ENCODE measurements at regions not wholly inside any gene's neighbourhood (a gene's known extent, or its start where the extent isn't known, plus 50 kb on each side); places are given as distances from the start of the nearest gene placed in this dataset.

- Histone ChIP-seq H3K27me3 (ENCODE audit: insufficient read depth, low read length, poor library complexity, severe bottlenecking) (no peaks in the 10 kb centered on the region), H3K79me2 (ENCODE audit: insufficient read depth, low read length) (no peaks in the 10 kb centered on the region), H3K4me2 (ENCODE audit: low read depth, low read length, poor library complexity, severe bottlenecking) (no peak overlapping the region), H3K9me2 (replicated peaks; ENCODE audit: low read depth, low read length) (no peaks in the 10 kb centered on the region), H3F3A (ENCODE audit: low read depth) (no peaks in the 10 kb centered on the region), H2AFZ (ENCODE audit: low read length) (no peak overlapping the region), H3K4me1 (ENCODE audit: insufficient read depth, low read length, poor library complexity, severe bottlenecking) (no peaks in the 10 kb centered on the region), H3K9me3 (ENCODE audit: insufficient read depth, low read depth, low read length) (no peaks in the 10 kb centered on the region), H3K9ac (ENCODE audit: low read depth, low read length, poor library complexity, severe bottlenecking) (no peak overlapping the region), H3K36me3 (ENCODE audit: insufficient read depth, low read length) (no peaks in the 10 kb centered on the region), H3K4me3 (ENCODE audit: low read length, poor library complexity, severe bottlenecking) (no peak overlapping the region), H4K20me1 (ENCODE audit: insufficient read depth, low read length, poor library complexity, severe bottlenecking) (no peaks in the 10 kb centered on the region)
- TF ChIP-seq CTCF (conservative IDR thresholded peaks at IDR 0.05; ENCODE audit: low read length): no peak
Observed at GRCh38 chr7:68317476-68317875, 1280.8 kb upstream of the AUTS2 start.

GRCh38 chr7:68319061-68319460, 1279.2 kb upstream of the AUTS2 start:
- no peaks in the 10 kb centered on the region for H3K4me1 ChIP-seq (ENCODE audit: insufficient read depth, low read length, poor library complexity, severe bottlenecking)
- no peaks in the 10 kb centered on the region for H3K36me3 ChIP-seq (ENCODE audit: insufficient read depth, low read length)
- H3K27me3 ChIP-seq (ENCODE audit: insufficient read depth, low read length, poor library complexity, severe bottlenecking): no peaks in the 10 kb centered on the region
- H3K4me3 ChIP-seq (ENCODE audit: low read length, poor library complexity, severe bottlenecking): no peak overlapping the region
- H3K9me2 ChIP-seq (replicated peaks; ENCODE audit: low read depth, low read length): no peaks in the 10 kb centered on the region
- no peak overlapping the region for H2AFZ ChIP-seq (ENCODE audit: low read length)
- H3K9me3 ChIP-seq (ENCODE audit: insufficient read depth, low read depth, low read length): peaks cover 5% of the 10 kb centered on the region; the same call in 1 of the 2 replicates
- TF ChIP-seq EZH2phosphoT487 (IDR thresholded peaks at IDR 0.05; ENCODE audit: borderline replicate concordance) (no peak), CTCF (conservative IDR thresholded peaks at IDR 0.05; ENCODE audit: low read length) (no peak)
- no peak overlapping the region for H3K4me2 ChIP-seq (ENCODE audit: low read depth, low read length, poor library complexity, severe bottlenecking)
- no peaks in the 10 kb centered on the region for H3K79me2 ChIP-seq (ENCODE audit: insufficient read depth, low read length)
- no peaks in the 10 kb centered on the region for H4K20me1 ChIP-seq (ENCODE audit: insufficient read depth, low read length, poor library complexity, severe bottlenecking)
- no peaks in the 10 kb centered on the region for H3F3A ChIP-seq (ENCODE audit: low read depth)
- no peak overlapping the region for H3K9ac ChIP-seq (ENCODE audit: low read depth, low read length, poor library complexity, severe bottlenecking)

GRCh38 chr7:68321076-68321639, 1277.1 kb upstream of the AUTS2 start:
- TF ChIP-seq CTCF (conservative IDR thresholded peaks at IDR 0.05; ENCODE audit: low read length) (no peak), EZH2phosphoT487 (IDR thresholded peaks at IDR 0.05; ENCODE audit: borderline replicate concordance) (no peak)
- Histone ChIP-seq H3F3A (ENCODE audit: low read depth) (no peaks in the 10 kb centered on the region), H4K20me1 (ENCODE audit: insufficient read depth, low read length, poor library complexity, severe bottlenecking) (no peaks in the 10 kb centered on the region), H3K9ac (ENCODE audit: low read depth, low read length, poor library complexity, severe bottlenecking) (no peak overlapping the region), H3K9me2 (replicated peaks; ENCODE audit: low read depth, low read length) (no peaks in the 10 kb centered on the region), H3K9me3 (ENCODE audit: insufficient read depth, low read depth, low read length) (peaks cover 5% of the 10 kb centered on the region; the same call in 1 of the 2 replicates), H3K27me3 (ENCODE audit: insufficient read depth, low read length, poor library complexity, severe bottlenecking) (no peaks in the 10 kb centered on the region), H3K4me3 (ENCODE audit: low read length, poor library complexity, severe bottlenecking) (no peak overlapping the region), H3K36me3 (ENCODE audit: insufficient read depth, low read length) (no peaks in the 10 kb centered on the region), H2AFZ (ENCODE audit: low read length) (no peak overlapping the region), H3K4me2 (ENCODE audit: low read depth, low read length, poor library complexity, severe bottlenecking) (no peak overlapping the region), H3K4me1 (ENCODE audit: insufficient read depth, low read length, poor library complexity, severe bottlenecking) (no peaks in the 10 kb centered on the region), H3K79me2 (ENCODE audit: insufficient read depth, low read length) (no peaks in the 10 kb centered on the region)
